Glomerular visceral epithelial cell (primary cell): ENCODE measurements at regions not wholly inside any gene's neighbourhood (a gene's known extent, or its start where the extent isn't known, plus 50 kb on each side); places are given as distances from the start of the nearest gene placed in this dataset.
A peak's percentile ranks its signal among the peaks of the same experiment; 100 is the strongest.

Experiments used
- DNase-seq: peaks from one replicate; pipeline ENCODE4 v3.0.0-alpha.2; 2016; ENCODE audit errors: extremely low spot score

DNA sequence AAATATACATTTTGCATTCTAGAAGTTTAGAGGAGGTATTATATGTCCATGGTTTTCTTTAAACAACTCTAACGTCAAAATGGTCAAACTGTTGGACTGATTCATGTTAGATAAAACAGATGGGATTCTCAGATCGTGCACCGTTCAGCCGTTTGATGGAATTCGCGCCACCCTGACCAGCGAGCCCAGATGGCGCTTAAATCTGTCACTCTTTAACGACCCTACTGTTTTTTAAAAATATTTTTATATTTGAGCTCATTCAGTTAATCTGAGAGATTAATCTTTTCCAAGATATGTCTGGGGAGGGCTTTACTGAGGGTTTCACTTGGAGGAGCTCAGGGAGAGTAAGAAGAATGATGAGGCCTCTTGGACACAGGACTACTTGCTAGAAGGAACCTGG, 164.4 kb downstream of the TM9SF2 start:
- no peak for DNase-seq

DNA sequence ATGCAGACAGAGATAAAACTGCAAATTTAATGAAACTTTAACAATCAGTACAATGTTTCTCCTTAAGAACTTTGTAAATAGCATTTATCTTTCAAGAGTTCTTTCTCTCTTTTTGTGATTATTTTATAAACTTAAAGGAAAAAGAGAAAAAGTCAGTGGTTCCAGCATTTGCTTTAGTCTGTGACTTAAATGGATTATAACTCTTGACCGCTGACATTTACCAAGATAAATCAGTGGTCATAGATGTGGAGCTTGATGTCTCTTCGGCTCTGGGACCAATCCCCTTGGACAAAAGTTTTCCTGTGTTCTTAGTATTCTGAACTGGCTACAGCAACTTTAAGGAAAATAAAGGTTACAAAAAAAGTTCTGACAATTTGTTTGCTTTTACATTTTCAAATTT, 162.6 kb downstream of the TM9SF2 start:
- DNase-seq: no peak

DNA sequence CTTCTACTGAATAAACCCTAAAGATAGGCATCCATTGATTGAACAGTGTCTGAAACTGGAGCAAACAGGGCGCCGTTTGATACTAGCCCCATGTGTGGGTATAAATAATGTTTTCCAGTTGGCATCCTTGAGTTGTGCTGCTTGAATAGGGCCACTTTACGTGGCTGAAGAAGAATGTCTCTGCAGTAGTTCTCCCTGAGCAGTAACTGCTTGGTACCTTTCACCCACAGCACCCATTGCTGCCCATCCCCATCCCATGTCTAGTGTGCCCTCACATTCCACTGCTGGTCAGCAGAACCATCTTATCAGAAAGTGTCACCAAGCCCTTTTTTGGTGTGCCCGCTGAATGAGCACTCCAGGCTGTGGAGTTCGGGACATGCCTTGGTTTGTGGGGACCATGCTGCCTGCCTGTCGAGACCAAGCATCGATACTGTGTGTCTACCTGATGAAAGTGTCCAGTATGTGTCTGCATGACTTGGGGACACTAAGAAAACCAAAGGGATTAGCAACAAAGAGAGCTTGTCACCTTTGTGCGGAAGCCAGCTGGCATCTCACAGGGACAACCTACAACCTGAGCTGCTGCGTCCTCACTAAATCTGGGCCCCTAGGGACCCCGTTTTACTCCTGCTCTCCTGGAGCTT, 162.0 kb downstream of the TM9SF2 start:
- DNase-seq: no peak

DNA sequence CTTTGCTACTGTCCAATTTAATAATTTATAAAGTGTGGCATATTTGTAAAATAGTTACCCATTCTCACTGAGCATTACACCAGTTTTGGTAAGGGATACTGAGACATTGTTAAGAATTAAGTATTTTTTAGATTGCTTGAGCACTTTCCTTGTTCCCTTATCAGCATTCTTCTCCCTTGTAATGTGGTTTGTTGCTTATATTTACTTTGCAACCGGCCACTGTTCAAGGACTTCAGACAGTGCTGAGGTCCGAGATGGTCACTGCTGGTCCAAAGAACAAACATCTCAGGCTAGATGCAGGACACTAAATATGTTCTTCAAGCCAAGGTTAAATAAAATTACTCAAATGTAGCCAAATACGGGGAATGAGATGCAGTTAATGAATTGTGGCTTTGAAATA, 161.4 kb downstream of the TM9SF2 start:
- no peak for DNase-seq

DNA sequence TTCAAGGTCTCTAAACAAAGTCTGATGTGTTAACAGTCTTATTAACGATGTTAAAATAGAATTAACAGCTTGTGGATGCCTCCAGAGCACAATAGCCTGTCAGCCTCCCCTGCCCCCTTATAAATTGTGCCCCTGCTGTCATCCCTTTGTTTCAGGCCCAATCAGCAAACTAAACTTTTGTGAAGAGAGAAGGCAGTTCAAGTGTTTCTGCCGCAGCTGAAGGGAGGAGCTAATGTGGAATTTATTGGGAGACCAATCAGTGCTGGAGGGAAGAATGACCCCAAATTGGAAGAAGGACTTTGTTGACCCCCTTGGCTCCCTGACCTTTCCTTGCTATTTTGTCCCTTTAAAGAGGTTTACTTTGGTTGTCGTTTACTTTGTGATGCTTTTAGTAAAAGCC, 160.5 kb downstream of the TM9SF2 start:
- no peak for DNase-seq

DNA sequence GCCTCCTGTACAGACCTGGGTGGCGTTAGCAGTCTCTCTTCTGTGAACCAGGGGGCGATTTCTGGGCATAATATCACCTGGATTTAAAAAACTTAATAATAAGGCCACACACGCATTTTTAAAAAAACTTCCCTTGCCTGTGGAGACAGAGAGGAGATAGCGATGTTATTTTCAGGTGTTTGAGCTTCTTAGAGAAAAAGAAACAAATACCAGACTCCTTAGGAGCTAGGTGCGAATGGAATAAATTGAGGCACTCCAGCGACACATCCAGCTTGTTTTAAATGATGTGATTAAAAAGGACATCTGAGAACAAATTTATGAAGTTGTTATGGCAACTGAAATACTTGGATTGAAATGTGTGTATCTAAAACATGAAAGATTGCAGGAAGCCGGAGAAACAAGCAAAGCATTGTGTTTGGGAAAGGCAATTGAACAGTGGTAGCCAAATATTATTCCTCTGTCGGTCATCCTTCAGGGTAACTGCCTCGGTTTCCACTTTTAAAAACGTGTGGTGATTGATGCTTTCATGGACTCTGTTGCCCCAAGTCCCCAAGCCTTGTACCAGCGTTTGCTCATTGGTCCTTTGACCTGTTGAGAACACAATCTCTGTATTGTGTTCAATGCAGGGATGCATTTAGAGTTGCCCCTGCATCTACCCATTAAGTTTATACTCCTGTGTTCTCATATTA, 158.7 kb downstream of the TM9SF2 start:
- DNase-seq: no peak

DNA sequence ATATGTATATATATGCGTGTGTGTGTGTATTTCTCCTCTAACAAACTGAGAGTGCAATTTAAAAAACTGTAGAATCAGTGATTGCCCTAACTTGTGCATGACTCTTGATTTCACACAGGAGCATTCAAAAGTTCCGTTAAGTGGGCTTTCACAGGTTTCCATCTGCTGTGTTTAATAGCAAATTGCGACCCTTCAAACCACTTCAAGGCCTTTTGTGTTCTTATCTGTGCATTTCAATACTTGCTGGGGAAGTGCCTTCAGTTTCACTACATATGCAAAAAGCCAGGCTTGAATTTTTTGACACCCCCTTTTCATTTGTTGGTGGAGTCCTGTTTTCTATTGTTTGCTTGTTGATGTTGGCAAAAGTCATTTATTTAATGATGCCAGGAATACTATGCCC, 158.0 kb downstream of the TM9SF2 start:
- no peak for DNase-seq

DNA sequence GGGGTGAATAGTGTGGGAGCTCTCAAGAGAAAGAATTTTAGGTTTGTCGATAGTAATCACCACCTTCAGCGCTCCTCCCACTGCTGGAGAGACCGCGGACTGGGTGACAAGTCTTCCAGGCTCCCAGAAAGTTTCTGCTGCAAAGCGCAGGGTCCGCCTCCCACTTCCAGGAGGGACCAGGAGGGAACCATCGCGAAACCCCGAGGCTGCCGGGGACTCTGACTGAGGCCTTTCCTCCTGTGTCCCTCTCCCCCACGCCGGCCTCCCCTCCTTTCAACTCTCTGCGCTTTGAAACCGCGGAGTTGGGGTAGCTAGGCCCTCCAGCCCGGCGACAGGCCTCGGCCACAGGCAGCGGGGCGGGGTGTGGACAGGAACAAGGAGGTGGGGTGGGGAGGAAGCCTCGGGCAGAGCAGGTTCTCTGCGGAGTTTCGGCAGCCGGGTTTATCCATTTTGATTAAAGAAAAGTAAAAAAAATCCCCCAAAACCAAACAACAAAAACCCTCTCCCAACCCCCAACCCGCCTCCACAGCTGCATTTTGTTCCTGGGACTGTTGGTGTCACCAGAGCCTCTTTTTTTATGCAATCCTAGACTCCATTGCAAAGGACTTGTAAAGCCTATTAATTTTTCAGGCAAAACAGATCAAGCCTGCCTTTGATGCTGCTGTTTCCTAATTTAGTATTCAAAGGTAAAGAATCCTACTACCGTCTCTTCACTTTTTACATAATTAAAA, 157.2 kb downstream of the TM9SF2 start:
- DNase-seq: peak; percentile 59

DNA sequence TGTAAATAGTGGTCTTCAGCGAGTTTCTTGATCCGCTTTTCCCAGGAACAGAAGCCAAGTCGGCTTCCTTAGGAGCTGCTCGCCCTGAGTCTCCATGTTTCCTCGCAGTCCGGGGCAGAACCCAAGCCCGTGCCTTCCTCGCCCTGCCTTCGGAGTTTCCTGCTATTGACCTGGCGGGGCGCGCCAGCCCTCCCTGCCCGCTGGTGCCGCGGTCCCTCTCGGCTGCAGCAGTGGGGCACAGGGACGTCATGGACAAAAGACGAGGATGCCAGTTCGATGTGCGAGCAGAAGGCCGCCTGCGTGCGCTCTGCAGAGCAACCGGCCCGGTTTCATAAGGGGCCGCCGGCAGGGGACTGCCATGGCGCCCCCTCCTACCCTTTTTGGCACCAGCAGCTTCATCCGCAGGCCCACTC, 156.6 kb downstream of the TM9SF2 start:
- DNase-seq: peak; percentile 7

DNA sequence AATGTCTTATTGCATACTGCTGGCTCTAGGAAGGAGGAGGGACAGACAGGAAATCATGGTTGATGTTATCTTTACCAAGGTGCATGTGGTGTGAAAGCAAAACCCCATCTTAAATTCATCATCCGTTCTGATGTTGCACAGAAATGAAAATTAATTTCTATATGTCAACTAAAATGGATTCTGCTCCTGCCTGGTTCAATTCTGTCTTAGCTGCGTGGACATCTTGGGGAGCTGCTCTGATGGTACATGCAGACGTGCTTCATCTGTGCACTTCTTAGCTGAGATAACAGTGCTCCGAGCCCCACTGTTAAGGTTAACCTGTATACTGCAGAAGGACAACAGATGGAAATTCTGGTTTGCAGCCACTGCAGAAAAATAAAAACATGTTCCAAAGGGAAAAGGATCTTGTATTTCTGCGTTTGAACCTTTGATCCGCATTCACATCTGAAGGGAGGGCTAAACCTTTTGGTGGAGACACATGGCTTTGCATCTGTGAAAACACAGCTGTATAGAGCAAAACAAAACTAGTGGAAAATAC, 155.6 kb downstream of the TM9SF2 start:
- no peak for DNase-seq

DNA sequence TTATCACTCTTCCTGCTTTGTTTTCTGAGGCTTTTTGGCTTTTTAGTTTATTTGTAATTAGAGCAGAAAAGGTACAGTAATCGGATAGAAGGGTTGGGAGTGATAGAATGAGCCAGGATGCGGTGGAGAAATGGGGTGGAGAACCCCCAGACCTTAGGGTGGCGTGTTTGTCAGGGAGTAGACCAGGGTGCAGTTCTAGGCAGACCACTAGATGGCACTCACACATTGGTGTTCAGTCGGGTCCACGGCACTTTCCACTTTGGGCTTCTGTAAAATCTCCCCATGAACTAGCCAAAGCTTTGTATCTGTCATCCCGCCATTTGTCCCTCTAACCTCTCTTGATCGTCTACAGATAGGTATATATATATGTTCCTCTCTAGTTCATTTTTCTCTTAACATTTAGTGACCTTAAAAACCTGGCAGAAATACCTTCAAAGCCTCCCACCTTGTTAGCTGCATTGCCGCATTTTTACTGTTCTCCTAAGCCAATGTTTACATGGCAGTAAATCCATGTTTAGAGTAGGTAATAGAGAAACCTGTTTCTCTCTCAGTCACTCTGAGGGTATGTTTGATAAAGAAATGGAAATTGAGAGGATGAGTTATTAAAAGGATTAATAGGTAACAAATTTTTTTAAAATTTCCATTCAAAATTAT, 154.9 kb downstream of the TM9SF2 start:
- peak; percentile 82 for DNase-seq

DNA sequence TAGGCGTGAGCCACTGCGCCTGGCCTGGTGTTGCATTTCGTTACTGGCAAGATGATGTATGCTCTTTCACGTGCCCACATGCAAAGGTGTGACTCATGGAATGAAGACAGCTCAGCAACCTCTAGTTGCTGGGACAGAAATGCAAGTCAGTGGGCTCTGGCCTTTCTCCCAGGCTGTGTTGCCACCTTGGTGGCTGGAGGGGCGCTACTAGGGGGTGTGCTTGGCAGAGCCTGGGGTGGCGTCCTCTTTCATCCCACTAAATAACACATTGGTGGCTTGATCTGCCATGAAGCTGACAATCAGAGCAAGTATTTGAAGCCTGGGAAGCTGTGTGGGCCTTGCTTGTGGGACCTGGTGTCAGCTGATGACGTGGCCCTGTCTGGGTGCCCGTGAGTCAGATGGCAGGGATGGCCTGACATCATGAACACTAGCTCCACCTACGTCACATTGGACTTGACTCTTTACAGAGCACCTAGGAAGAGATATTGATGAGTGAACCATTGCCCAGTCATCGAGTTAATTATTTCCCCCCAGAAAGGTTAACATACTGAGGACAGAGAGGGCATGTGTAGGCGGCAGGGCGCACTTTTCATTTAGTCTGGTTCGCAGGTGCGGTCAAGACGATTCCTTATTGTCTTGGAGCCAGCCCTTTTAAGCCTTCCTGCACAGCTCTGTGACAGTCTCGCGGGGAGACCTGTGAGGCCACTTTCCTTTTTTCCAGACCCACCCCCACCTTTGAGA, 154.2 kb downstream of the TM9SF2 start:
- peak; percentile 93 for DNase-seq

DNA sequence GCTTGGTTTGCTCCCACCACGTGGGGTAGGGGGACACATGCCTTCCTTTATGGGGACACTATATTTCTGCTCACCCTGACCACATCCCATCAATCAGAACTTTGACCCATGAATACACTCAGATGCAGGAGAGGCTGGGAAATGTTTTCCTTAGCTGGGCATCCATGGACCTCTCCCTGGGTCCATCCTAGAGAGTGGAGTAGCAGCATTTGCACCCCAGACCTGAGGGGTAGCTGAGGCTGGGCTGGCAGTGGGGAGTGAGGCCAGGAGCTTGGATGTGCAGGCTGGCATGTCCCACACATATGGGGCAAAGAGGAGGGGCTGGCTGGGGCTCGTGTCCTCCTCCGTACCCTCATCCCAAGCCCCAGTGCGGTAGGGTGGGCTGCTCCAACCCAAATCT, 152.8 kb downstream of the TM9SF2 start:
- no peak for DNase-seq

DNA sequence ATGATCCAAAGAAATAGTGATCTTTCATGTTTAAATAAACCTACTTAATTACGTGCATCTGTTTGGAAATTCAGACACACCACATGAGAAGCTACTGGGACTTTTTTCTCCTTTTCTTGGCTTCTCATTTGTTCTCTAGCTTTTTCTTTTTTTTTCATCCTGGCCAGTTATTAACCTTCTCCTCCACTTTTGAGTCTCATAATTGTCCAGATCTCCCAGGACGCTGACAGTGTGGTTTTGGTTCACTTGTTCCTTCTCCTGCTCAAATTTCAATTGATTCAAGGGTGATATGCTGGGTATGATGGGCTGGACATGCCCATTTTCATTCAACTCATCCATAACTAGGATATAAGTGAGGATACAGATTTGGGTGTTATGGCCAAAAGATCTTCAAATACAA, 152.3 kb downstream of the TM9SF2 start:
- peak; percentile 33 for DNase-seq

DNA sequence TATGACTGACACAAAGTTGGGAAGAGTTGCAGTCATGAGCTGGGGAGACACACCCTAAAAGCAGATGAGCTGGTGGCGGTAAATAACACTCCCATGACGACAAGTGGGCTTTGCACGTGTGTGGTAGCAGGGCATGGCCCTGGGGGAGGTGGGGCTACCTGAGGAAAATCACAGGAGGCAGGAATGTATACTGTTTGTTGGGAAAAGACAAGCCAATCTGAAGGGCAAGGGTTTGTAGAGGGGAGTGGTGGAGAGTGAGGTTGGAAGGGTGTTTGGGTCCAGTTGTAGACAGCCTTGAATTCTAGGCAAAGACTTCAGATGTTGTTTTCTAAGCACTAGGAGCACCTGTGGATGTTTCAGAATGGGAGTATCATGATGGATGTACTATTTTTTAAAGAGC, 151.6 kb downstream of the TM9SF2 start:
- no peak for DNase-seq

DNA sequence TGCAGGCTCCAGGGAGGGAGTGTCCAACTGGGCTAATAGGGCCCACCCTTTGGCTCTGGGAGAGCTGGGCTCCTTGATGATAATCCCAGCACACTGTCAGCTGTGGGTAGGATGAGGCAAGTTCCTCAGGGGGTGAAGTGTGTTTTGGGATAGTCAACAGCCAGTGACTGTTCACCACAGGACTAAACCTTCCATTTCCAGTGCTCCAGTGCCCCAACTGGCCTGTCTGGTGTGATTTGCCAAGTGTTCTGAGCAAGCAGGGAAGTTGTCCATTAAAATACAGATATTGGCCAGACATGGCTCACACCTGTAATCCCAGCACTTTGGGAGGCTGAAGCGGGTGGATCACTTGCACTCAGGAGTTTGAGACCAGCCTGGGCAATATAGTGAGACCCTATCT, 150.9 kb downstream of the TM9SF2 start:
- no peak for DNase-seq

DNA sequence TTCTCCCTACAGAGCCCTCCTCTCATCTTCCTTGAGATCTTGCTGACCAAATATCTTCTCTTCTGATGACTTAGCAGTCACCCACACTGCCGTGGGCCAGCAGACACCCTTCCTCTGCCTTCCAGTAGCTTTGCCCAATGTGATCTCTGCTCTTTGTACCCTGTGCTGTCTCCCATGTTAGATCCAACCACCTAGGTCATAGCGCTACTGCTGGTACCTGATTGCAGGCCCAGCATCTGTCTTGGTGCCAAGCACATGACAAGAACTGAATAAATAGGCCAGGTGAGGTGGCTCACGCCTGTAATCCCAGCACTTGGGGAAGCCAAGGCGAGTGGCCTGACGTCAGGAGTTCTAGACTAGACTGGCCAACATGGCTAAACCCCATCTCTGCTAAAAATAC, 149.7 kb downstream of the TM9SF2 start:
- DNase-seq: no peak

DNA sequence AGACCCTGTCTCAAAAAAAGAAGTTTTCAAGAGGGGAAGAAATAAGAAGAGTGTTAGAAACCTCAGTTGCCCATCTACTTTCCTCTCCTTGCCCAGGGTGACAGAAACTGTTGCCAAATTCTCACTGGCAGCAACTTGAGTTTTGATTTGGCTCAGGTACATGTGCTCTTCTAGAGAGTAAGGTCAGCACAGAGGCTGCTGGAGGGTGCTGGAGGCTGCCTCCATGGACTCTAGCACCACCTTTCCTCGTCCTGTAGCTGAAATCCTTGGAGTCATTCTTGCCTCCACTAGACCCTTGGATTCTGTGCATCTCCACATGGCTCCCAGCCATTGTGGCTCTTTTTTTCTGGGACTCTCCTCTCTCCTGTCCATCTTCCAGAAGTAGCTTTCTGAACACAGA, 149.1 kb downstream of the TM9SF2 start:
- DNase-seq: no peak

DNA sequence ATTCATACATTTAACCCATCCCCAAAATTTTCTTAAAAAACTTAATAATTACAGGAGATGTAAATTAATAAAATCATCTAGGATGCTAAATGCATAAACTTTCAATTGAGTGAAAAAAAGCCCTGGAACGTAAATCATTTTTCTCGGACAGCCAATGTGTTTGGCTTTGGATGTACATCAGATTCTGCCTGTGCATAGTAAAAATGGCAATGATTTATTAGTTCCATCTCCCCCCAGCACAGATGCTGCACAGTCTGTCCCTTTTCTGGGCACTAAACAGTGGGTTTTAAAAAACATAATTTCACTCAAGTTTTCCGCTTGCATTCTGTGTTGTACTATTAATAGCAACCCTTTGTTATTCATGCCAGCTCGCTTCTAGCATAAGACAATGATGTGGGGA, 147.7 kb downstream of the TM9SF2 start:
- DNase-seq: no peak

DNA sequence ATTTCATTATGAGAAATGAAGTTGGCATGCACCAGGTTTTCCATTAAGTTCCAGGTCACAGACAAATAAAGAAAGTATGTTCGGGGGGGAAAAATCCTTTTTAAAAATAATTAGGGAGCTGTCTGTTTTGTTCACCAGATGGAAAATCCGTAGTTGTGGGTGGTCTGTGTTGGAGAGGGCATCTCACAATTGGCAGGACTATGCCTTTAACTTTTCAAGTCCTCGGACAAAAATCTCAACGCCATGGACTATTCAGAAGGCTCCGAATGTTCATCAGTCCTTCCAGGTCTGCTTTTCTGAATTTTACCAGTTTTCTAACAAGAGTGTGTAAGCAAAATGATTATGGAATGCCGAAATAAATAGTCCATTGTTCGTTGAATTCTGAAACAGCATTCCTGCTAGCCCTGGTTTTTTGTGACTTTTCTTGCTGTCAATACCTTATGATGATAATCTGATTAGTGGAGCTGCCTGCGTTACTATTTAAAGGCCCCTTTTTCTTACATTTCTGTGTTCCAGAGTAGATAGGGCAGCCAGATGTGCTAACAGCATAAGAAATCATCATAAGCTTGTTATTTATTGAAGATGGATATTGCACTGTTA, 146.9 kb downstream of the TM9SF2 start:
- no peak for DNase-seq

DNA sequence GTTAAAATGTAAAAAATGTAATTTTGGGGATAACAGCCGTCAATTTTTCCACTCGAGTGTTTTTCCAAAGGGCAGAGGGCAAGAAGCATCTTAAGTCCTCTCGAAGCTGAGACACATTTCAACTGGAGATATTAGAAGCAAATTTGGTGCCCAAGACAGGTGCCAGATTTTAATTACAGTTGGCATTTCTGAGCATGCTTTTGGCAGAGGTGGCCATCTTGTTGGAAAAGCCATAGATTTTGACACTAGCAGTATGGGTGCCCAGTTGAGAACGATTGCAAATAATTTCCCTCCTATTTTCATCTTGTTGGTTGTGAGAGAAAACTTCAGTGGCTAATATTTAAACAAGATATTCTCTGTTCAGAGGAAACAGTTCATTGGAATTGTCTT, 146.3 kb downstream of the TM9SF2 start:
- DNase-seq: no peak
